GM23338 (cell line): ENCODE measurements at regions not wholly inside any gene's neighbourhood (a gene's known extent, or its start where the extent isn't known, plus 50 kb on each side); places are given as distances from the start of the nearest gene placed in this dataset.

Experiments
- ATAC-seq: fragments of 200-7000 bp; cut with Tn5 transposase; 3 replicates; pipeline ENCODE4 v1.9.1; 2020
- DNase-seq: peaks from one replicate; pipeline ENCODE4 v3.0.0-alpha.2; 2015; ENCODE audit warnings: low spot score
- H2AFZ ChIP-seq: fragments of 200-600 bp; sonication (generic); 2 replicates; pipeline ENCODE4 v1.8.0; 2016; ENCODE audit warnings: antibody characterized with exemption, mild to moderate bottlenecking, moderate library complexity
- H3F3A ChIP-seq: fragments of 200-600 bp; sonication (generic); replicated peaks from 2 replicates; pipeline ENCODE4 v1.8.0; 2017; ENCODE audit warnings: antibody characterized with exemption, mixed run types, low read depth
- H3K27ac ChIP-seq: fragments of 200-600 bp; sonication (generic); 2 replicates; pipeline ENCODE4 v1.6.1; 2016; ENCODE audit warnings: low read depth
- H3K27me3 ChIP-seq: fragments of 200-600 bp; sonication (generic); 2 replicates; pipeline ENCODE4 v1.8.0; 2016; ENCODE audit warnings: mild to moderate bottlenecking, mixed run types, moderate library complexity; ENCODE audit not compliant: insufficient read depth
- H3K36me3 ChIP-seq: fragments of 200-600 bp; sonication (generic); 2 replicates; pipeline ENCODE4 v1.8.0; 2016; ENCODE audit warnings: mild to moderate bottlenecking; ENCODE audit not compliant: insufficient read depth
- H3K4me1 ChIP-seq: fragments of 200-600 bp; sonication (generic); 2 replicates; pipeline ENCODE4 v1.8.0; 2016; ENCODE audit warnings: mild to moderate bottlenecking, moderate library complexity; ENCODE audit not compliant: insufficient read depth
- H3K4me2 ChIP-seq: fragments of 200-600 bp; sonication (generic); 2 replicates; pipeline ENCODE4 v1.7.1; 2017; ENCODE audit warnings: mixed run types
- H3K4me3 ChIP-seq: fragments of 200-600 bp; sonication (generic); 2 replicates; pipeline ENCODE4 v1.6.1; 2016; ENCODE audit warnings: mixed run types
- H3K79me2 ChIP-seq: fragments of 200-600 bp; sonication (generic); replicated peaks from 2 replicates; pipeline ENCODE4 v1.8.0; 2017; ENCODE audit warnings: mild to moderate bottlenecking; ENCODE audit not compliant: insufficient read depth
- H3K9me2 ChIP-seq: fragments of 200-600 bp; sonication (generic); 2 replicates; pipeline ENCODE4 v1.8.0; 2017; ENCODE audit not compliant: insufficient read depth
- H4K20me1 ChIP-seq: fragments of 200-600 bp; sonication (generic); replicated peaks from 2 replicates; pipeline ENCODE4 v1.8.0; 2017; ENCODE audit warnings: mild to moderate bottlenecking; ENCODE audit not compliant: insufficient read depth
- H3K27ac Mint-ChIP-seq: 2 replicates; pipeline ENCODE4 v1.8.0; 2020; ENCODE audit warnings: inconsistent platforms, mild to moderate bottlenecking, moderate library complexity, mixed read lengths
- H3K27me3 Mint-ChIP-seq: 3 replicates; pipeline ENCODE4 v1.8.0; 2022; ENCODE audit warnings: low read depth, mild to moderate bottlenecking, moderate library complexity, mixed read lengths, inconsistent platforms; ENCODE audit not compliant: insufficient read depth, poor library complexity
- H3K36me3 Mint-ChIP-seq: 3 replicates; pipeline ENCODE4 v1.8.0; 2021; ENCODE audit warnings: low read depth, mild to moderate bottlenecking, inconsistent platforms, moderate library complexity, mixed read lengths
- H3K4me1 Mint-ChIP-seq: 3 replicates; pipeline ENCODE4 v1.8.0; 2020; ENCODE audit warnings: mild to moderate bottlenecking, inconsistent platforms, mixed read lengths
- H3K4me3 Mint-ChIP-seq: 3 replicates; pipeline ENCODE4 v1.8.0; 2021; ENCODE audit warnings: moderate library complexity, mild to moderate bottlenecking, inconsistent platforms, mixed read lengths
- H3K9me3 Mint-ChIP-seq: 3 replicates; pipeline ENCODE4 v1.8.0; 2020; ENCODE audit warnings: moderate library complexity, mild to moderate bottlenecking, inconsistent platforms, mixed read lengths
- EZH2 ChIP-seq: fragments of 200-600 bp; sonication (generic); IDR thresholded peaks from one replicate; pipeline ENCODE4 v1.8.0; 2017; ENCODE audit warnings: antibody characterized with exemption, mild to moderate bottlenecking, low read depth; ENCODE audit not compliant: unreplicated experiment
- EZH2phosphoT487 ChIP-seq: fragments of 200-600 bp; sonication (generic); IDR thresholded peaks from one replicate; pipeline ENCODE4 v1.8.1; 2018; ENCODE audit warnings: antibody characterized with exemption; ENCODE audit not compliant: unreplicated experiment
- NANOG ChIP-seq: IDR thresholded peaks from 2 replicates; pipeline ENCODE4 v1.6.1; 2016; ENCODE audit warnings: antibody characterized with exemption, borderline replicate concordance
- POLR2AphosphoS5 ChIP-seq: IDR thresholded peaks from 2 replicates; pipeline ENCODE4 v1.6.1; 2016; ENCODE audit warnings: antibody characterized with exemption, low read depth
- REST ChIP-seq: IDR thresholded peaks from one replicate; pipeline ENCODE4 v1.6.1; 2018; ENCODE audit warnings: antibody characterized with exemption; ENCODE audit not compliant: unreplicated experiment
- STAT1 ChIP-seq: IDR thresholded peaks from one replicate; pipeline ENCODE4 v1.6.1; 2016; ENCODE audit warnings: antibody characterized with exemption; ENCODE audit not compliant: unreplicated experiment
- ZNF114 ChIP-seq: fragments of 250-450 bp; sonication (Bioruptor Pico); IDR thresholded peaks from 2 replicates; pipeline ENCODE4 v1.5.0; 2020; ENCODE audit warnings: mild to moderate bottlenecking, moderate library complexity
- ZNF331 ChIP-seq: fragments of 250-450 bp; sonication (Bioruptor Pico); IDR thresholded peaks from 2 replicates; pipeline ENCODE4 v1.5.0; 2020; ENCODE audit warnings: low read depth, mild to moderate bottlenecking, moderate library complexity
- ZNF462 ChIP-seq: fragments of 250-450 bp; sonication (Bioruptor Pico); IDR thresholded peaks from 2 replicates; pipeline ENCODE4 v1.5.0; 2020; ENCODE audit warnings: mild to moderate bottlenecking, moderate library complexity
- TF ChIP-seq, protein P1 (sequence below), 2 experiments: fragments of 200-600 bp in 1 of 2; sonication (generic) in 1 of 2; conservative IDR thresholded peaks; 2 replicates each; pipeline versions ENCODE4 v1.5.1 to v1.6.1; 2016 to 2017; ENCODE audit warnings: antibody characterized with exemption in 2 of 2, low read depth in 2 of 2, mild to moderate bottlenecking in 2 of 2, moderate library complexity in 1 of 2
- TF ChIP-seq, protein P2 (sequence below): IDR thresholded peaks from 2 replicates; pipeline ENCODE4 v1.6.1; 2016; ENCODE audit warnings: antibody characterized with exemption

GRCh38 chr6:137736911-137737310, 130.1 kb upstream of the TNFAIP3 start:
- Histone ChIP-seq H3K4me1 (no peaks in the 10 kb centered on the region), H4K20me1 (no peaks in the 10 kb centered on the region), H3K79me2 (no peaks in the 10 kb centered on the region), H3K27me3 (no peaks in the 10 kb centered on the region), H3F3A (no peaks in the 10 kb centered on the region), H3K36me3 (no peaks in the 10 kb centered on the region), H3K9me2 (no peaks in the 10 kb centered on the region), H2AFZ (no peak overlapping the region), H3K27ac (no peak overlapping the region), H3K4me3 (no peak overlapping the region), H3K4me2 (no peak overlapping the region)
- DNase-seq (no peak), ATAC-seq (no peak)
- Mint-ChIP-seq H3K36me3 (no peaks in the 10 kb centered on the region), H3K27ac (no peak overlapping the region), H3K9me3 (no peaks in the 10 kb centered on the region), H3K27me3 (no peaks in the 10 kb centered on the region), H3K4me1 (peaks cover 8% of the 10 kb centered on the region; the same call in 2 of the 3 replicates), H3K4me3 (no peak overlapping the region)
- TF ChIP-seq, protein P1, sequence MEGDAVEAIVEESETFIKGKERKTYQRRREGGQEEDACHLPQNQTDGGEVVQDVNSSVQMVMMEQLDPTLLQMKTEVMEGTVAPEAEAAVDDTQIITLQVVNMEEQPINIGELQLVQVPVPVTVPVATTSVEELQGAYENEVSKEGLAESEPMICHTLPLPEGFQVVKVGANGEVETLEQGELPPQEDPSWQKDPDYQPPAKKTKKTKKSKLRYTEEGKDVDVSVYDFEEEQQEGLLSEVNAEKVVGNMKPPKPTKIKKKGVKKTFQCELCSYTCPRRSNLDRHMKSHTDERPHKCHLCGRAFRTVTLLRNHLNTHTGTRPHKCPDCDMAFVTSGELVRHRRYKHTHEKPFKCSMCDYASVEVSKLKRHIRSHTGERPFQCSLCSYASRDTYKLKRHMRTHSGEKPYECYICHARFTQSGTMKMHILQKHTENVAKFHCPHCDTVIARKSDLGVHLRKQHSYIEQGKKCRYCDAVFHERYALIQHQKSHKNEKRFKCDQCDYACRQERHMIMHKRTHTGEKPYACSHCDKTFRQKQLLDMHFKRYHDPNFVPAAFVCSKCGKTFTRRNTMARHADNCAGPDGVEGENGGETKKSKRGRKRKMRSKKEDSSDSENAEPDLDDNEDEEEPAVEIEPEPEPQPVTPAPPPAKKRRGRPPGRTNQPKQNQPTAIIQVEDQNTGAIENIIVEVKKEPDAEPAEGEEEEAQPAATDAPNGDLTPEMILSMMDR (conservative IDR thresholded peaks at IDR 0.05; ENCODE audit: low read depth in 2 of 2) = no peak
- TF ChIP-seq ZNF331 (CRISPR knock-in tag) (no peak), NANOG (no peak), ZNF462 (CRISPR knock-in tag) (no peak), EZH2 (no peak), EZH2phosphoT487 (no peak), POLR2AphosphoS5 (no peak), REST (no peak), STAT1 (no peak), ZNF114 (CRISPR knock-in tag) (no peak)
- TF ChIP-seq, protein P2, sequence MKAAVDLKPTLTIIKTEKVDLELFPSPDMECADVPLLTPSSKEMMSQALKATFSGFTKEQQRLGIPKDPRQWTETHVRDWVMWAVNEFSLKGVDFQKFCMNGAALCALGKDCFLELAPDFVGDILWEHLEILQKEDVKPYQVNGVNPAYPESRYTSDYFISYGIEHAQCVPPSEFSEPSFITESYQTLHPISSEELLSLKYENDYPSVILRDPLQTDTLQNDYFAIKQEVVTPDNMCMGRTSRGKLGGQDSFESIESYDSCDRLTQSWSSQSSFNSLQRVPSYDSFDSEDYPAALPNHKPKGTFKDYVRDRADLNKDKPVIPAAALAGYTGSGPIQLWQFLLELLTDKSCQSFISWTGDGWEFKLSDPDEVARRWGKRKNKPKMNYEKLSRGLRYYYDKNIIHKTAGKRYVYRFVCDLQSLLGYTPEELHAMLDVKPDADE = no peak
